Fibroblast of lung (primary cell): ENCODE measurements at regions not wholly inside any gene's neighbourhood (a gene's known extent, or its start where the extent isn't known, plus 50 kb on each side); places are given as distances from the start of the nearest gene placed in this dataset.
A peak's percentile ranks its signal among the peaks of the same experiment; 100 is the strongest.

ENCODE experiments used
- DNase-seq, 2 donors: peaks; one replicate each; pipeline versions ENCODE4 v3.0.0 to v3.0.0-alpha.2; 2010; ENCODE audit warnings: low read depth in 2 of 2
- H2AFZ ChIP-seq: 2 replicates; pipeline ENCODE4 v1.5.1; 2012; ENCODE audit warnings: low read length, control low read depth, inconsistent platforms
- H3K27ac ChIP-seq: 2 replicates; pipeline ENCODE4 v1.5.1; 2011; ENCODE audit warnings: low read length, control low read depth; ENCODE audit not compliant: insufficient read depth
- H3K27me3 ChIP-seq: 2 replicates; pipeline ENCODE4 v1.5.1; 2011; ENCODE audit warnings: mild to moderate bottlenecking, low read length; ENCODE audit not compliant: control insufficient read depth, insufficient read depth
- H3K36me3 ChIP-seq: 2 replicates; pipeline ENCODE4 v1.5.1; 2011; ENCODE audit warnings: low read length; ENCODE audit not compliant: control insufficient read depth, insufficient read depth
- H3K4me1 ChIP-seq: 2 replicates; pipeline ENCODE4 v1.5.1; 2011; ENCODE audit warnings: low read length; ENCODE audit not compliant: control insufficient read depth, insufficient read depth; ENCODE audit errors: extremely low read depth
- H3K4me2 ChIP-seq: 2 replicates; pipeline ENCODE4 v1.5.1; 2011; ENCODE audit warnings: low read length, control low read depth; ENCODE audit not compliant: insufficient read depth; ENCODE audit errors: extremely low read depth
- H3K4me3 ChIP-seq, 4 experiments: fragments of 200-600 bp in 1 of 4; sonication (generic) in 1 of 4; replicated peaks in 1 of 4; 2 replicates each; pipeline ENCODE4 v1.5.1; 2011 to 2016; ENCODE audit warnings: low read length in 4 of 4, low read depth in 3 of 4, mild to moderate bottlenecking in 3 of 4, control low read depth in 2 of 4, inconsistent platforms in 1 of 4, mixed read lengths in 1 of 4; ENCODE audit not compliant: insufficient read depth in 1 of 4; ENCODE audit errors: control extremely low read depth in 1 of 4
- H3K79me2 ChIP-seq: 2 replicates; pipeline ENCODE4 v1.5.1; 2012; ENCODE audit warnings: mild to moderate bottlenecking, low read length, inconsistent platforms; ENCODE audit not compliant: control insufficient read depth, insufficient read depth
- H3K9ac ChIP-seq: 2 replicates; pipeline ENCODE4 v1.5.1; 2011; ENCODE audit warnings: mild to moderate bottlenecking, low read length, control low read depth; ENCODE audit not compliant: insufficient read depth
- H3K9me3 ChIP-seq: 2 replicates; pipeline ENCODE4 v1.5.1; 2012; ENCODE audit warnings: low read depth, low read length; ENCODE audit not compliant: control insufficient read depth, insufficient read depth
- H4K20me1 ChIP-seq: 2 replicates; pipeline ENCODE4 v1.5.1; 2011; ENCODE audit warnings: low read length; ENCODE audit not compliant: control insufficient read depth, insufficient read depth; ENCODE audit errors: extremely low read depth
- CTCF ChIP-seq, 2 donors: IDR thresholded peaks in 1 of 2; conservative IDR thresholded peaks in 1 of 2; 1 replicate in 1 of 2; 2 replicates in 1 of 2; pipeline ENCODE4 v1.5.1; 2011 to 2012; ENCODE audit warnings: low read length in 2 of 2, control low read depth in 1 of 2, inconsistent platforms in 1 of 2, low read depth in 1 of 2, mild to moderate bottlenecking in 1 of 2
- EZH2 ChIP-seq: IDR thresholded peaks from 2 replicates; pipeline ENCODE4 v1.5.1; 2012; ENCODE audit warnings: low read length, control low read depth, mild to moderate bottlenecking; ENCODE audit errors: missing control alignments

- Histone ChIP-seq H3K79me2 (no peaks in the 10 kb centered on the region), H3K36me3 (no peaks in the 10 kb centered on the region), H3K4me1 (no peaks in the 10 kb centered on the region), H3K9ac (no peak overlapping the region), H3K4me3 (no peak overlapping the region), H3K4me2 (no peak overlapping the region), H3K27me3 (no peaks in the 10 kb centered on the region), H3K9me3 (no peaks in the 10 kb centered on the region), H3K27ac (no peak overlapping the region), H2AFZ (no peak overlapping the region), H4K20me1 (no peaks in the 10 kb centered on the region)
- no peak for DNase-seq
- no peak for TF ChIP-seq CTCF (conservative IDR thresholded peaks at IDR 0.05 in 1 of 2, IDR thresholded peaks at IDR 0.05 in 1 of 2; ENCODE audit: low read depth in 1 of 2, low read length in 2 of 2)
- no peak for TF ChIP-seq EZH2
These were observed 61.6 kb upstream of the UNC5B start for GRCh38 chr10:71150796-71151195.

GRCh38 chr10:71152043-71152442, 60.3 kb upstream of the UNC5B start:
- Histone ChIP-seq H3K27ac (no peak overlapping the region), H3K9ac (no peak overlapping the region), H3K4me1 (no peaks in the 10 kb centered on the region), H3K27me3 (no peaks in the 10 kb centered on the region), H3K4me3 (no peak overlapping the region), H2AFZ (no peak overlapping the region), H3K79me2 (no peaks in the 10 kb centered on the region), H4K20me1 (no peaks in the 10 kb centered on the region), H3K36me3 (no peaks in the 10 kb centered on the region), H3K4me2 (no peak overlapping the region), H3K9me3 (no peaks in the 10 kb centered on the region)
- no peak for TF ChIP-seq CTCF (conservative IDR thresholded peaks at IDR 0.05 in 1 of 2, IDR thresholded peaks at IDR 0.05 in 1 of 2; ENCODE audit: low read depth in 1 of 2, low read length in 2 of 2)
- no peak for TF ChIP-seq EZH2
- DNase-seq: no peak

GRCh38 chr10:71156436-71156835, 55.9 kb upstream of the UNC5B start:
- Histone ChIP-seq H3K27ac (no peak overlapping the region), H3K4me3 (no peak overlapping the region), H3K79me2 (no peaks in the 10 kb centered on the region), H2AFZ (no peak overlapping the region), H3K9ac (no peak overlapping the region), H3K36me3 (no peaks in the 10 kb centered on the region), H3K4me2 (no peak overlapping the region), H4K20me1 (no peaks in the 10 kb centered on the region), H3K4me1 (no peaks in the 10 kb centered on the region), H3K27me3 (no peaks in the 10 kb centered on the region), H3K9me3 (no peaks in the 10 kb centered on the region)
- TF ChIP-seq EZH2 (no peak), CTCF (conservative IDR thresholded peaks at IDR 0.05 in 1 of 2, IDR thresholded peaks at IDR 0.05 in 1 of 2; ENCODE audit: low read depth in 1 of 2, low read length in 2 of 2) (no peak)
- peak in 1 of 2 donors; percentile 59 for DNase-seq
